HL-60 (cell line): ENCODE measurements at regions not wholly inside any gene's neighbourhood (a gene's known extent, or its start where the extent isn't known, plus 50 kb on each side); places are given as distances from the start of the nearest gene placed in this dataset.

Experiments
- GABPA ChIP-seq: IDR thresholded peaks from 2 replicates; pipeline ENCODE4 v1.6.1; 2012; ENCODE audit warnings: low read depth
- POLR2AphosphoS5 ChIP-seq: IDR thresholded peaks from 2 replicates; pipeline ENCODE4 v1.6.1; 2012; ENCODE audit warnings: low read depth
- TF ChIP-seq, protein P1 (sequence below): IDR thresholded peaks from one replicate; pipeline ENCODE4 v1.5.1; 2011; ENCODE audit warnings: low read length, control low read depth, inconsistent platforms; ENCODE audit not compliant: insufficient read depth
- TF ChIP-seq, protein P2 (sequence below): IDR thresholded peaks from 2 replicates; pipeline ENCODE4 v1.6.1; 2012; ENCODE audit warnings: low read depth; ENCODE audit not compliant: insufficient replicate concordance

DNA sequence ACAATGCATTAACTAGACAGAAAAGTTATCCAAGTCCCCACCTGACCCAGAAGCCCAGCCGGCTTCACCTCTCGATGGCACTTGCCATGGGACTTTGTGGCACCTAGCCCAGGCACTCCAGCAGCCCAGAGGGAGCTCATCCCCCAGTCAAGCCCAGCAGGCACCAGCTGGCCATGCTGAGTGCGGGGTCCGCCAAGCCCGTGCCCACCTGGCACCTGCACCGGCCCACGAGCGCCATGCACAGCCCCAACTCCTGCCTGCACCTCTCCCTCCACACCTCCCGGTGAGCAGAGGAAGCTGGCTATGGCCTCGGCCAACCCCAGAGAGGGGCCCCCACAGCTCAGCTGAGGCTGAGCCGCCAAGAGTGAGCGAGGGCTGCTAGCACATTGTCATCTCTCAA lies 1759.1 kb downstream of the OLFM4 start:
- TF ChIP-seq, protein P1, sequence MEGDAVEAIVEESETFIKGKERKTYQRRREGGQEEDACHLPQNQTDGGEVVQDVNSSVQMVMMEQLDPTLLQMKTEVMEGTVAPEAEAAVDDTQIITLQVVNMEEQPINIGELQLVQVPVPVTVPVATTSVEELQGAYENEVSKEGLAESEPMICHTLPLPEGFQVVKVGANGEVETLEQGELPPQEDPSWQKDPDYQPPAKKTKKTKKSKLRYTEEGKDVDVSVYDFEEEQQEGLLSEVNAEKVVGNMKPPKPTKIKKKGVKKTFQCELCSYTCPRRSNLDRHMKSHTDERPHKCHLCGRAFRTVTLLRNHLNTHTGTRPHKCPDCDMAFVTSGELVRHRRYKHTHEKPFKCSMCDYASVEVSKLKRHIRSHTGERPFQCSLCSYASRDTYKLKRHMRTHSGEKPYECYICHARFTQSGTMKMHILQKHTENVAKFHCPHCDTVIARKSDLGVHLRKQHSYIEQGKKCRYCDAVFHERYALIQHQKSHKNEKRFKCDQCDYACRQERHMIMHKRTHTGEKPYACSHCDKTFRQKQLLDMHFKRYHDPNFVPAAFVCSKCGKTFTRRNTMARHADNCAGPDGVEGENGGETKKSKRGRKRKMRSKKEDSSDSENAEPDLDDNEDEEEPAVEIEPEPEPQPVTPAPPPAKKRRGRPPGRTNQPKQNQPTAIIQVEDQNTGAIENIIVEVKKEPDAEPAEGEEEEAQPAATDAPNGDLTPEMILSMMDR: no peak
- TF ChIP-seq, protein P2, sequence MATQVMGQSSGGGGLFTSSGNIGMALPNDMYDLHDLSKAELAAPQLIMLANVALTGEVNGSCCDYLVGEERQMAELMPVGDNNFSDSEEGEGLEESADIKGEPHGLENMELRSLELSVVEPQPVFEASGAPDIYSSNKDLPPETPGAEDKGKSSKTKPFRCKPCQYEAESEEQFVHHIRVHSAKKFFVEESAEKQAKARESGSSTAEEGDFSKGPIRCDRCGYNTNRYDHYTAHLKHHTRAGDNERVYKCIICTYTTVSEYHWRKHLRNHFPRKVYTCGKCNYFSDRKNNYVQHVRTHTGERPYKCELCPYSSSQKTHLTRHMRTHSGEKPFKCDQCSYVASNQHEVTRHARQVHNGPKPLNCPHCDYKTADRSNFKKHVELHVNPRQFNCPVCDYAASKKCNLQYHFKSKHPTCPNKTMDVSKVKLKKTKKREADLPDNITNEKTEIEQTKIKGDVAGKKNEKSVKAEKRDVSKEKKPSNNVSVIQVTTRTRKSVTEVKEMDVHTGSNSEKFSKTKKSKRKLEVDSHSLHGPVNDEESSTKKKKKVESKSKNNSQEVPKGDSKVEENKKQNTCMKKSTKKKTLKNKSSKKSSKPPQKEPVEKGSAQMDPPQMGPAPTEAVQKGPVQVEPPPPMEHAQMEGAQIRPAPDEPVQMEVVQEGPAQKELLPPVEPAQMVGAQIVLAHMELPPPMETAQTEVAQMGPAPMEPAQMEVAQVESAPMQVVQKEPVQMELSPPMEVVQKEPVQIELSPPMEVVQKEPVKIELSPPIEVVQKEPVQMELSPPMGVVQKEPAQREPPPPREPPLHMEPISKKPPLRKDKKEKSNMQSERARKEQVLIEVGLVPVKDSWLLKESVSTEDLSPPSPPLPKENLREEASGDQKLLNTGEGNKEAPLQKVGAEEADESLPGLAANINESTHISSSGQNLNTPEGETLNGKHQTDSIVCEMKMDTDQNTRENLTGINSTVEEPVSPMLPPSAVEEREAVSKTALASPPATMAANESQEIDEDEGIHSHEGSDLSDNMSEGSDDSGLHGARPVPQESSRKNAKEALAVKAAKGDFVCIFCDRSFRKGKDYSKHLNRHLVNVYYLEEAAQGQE: no peak
- TF ChIP-seq GABPA (no peak), POLR2AphosphoS5 (no peak)
